Stimulated activated naive CD8-positive, alpha-beta T cell treated with anti-CD3 and anti-CD28 coated beads, Interleukin-15, amount 100 ng/mL, for 72 hours (primary cell): ENCODE measurements at regions not wholly inside any gene's neighbourhood (a gene's known extent, or its start where the extent isn't known, plus 50 kb on each side); places are given as distances from the start of the nearest gene placed in this dataset.

ENCODE experiments used
- ATAC-seq: fragments of 150-1000 bp; cut with Tn5 transposase; 2 replicates; pipeline ENCODE4 v1.10.0; 2021; ENCODE audit warnings: mild to moderate bottlenecking, moderate library complexity
- DNase-seq, 2 donors: peaks; one replicate each; pipeline ENCODE4 v3.0.0; 2021 to 2022
- H3K27ac Mint-ChIP-seq, 2 donors: one replicate each; pipeline ENCODE4 v1.8.0; 2022; ENCODE audit warnings: mild to moderate bottlenecking in 2 of 2, mixed read lengths in 2 of 2, moderate library complexity in 2 of 2
- H3K27me3 Mint-ChIP-seq: one replicate; pipeline ENCODE4 v1.8.0; 2022; ENCODE audit warnings: mixed read lengths
- H3K4me1 Mint-ChIP-seq: one replicate; pipeline ENCODE4 v1.8.0; 2022; ENCODE audit warnings: mild to moderate bottlenecking, mixed read lengths
- H3K4me3 Mint-ChIP-seq, 2 donors: one replicate each; pipeline ENCODE4 v1.8.0; 2022; ENCODE audit warnings: mild to moderate bottlenecking in 2 of 2, mixed read lengths in 2 of 2, moderate library complexity in 1 of 2
- H3K9me3 Mint-ChIP-seq, 2 donors: one replicate each; pipeline ENCODE4 v1.8.0; 2022; ENCODE audit warnings: mixed read lengths in 2 of 2

- Mint-ChIP-seq H3K4me1 (no peaks in the 10 kb centered on the region), H3K9me3 (peaks cover 0 to 7% of the 10 kb centered on the region in 2 donors), H3K4me3 (no peak overlapping the region), H3K27me3 (peaks cover 9% of the 10 kb centered on the region), H3K27ac (no peak overlapping the region)
- no peak for ATAC-seq
- DNase-seq: no peak
Observed at GRCh38 chr10:120960725-120961124, 109.6 kb downstream of the WDR11 start.

GRCh38 chr10:120961795-120962755 is 110.9 kb downstream of the WDR11 start:
- ATAC-seq (no peak), DNase-seq (no peak)
- H3K4me3 Mint-ChIP-seq: no peak overlapping the region
- H3K27ac Mint-ChIP-seq: no peak overlapping the region
- H3K27me3 Mint-ChIP-seq: peaks cover 9% of the 10 kb centered on the region
- H3K9me3 Mint-ChIP-seq: peaks cover 0 to 5% of the 10 kb centered on the region in 2 donors
- H3K4me1 Mint-ChIP-seq: no peaks in the 10 kb centered on the region

GRCh38 chr10:120962756-120963593 is 111.8 kb downstream of the WDR11 start:
- H3K4me3 Mint-ChIP-seq: no peak overlapping the region
- no peaks in the 10 kb centered on the region for H3K9me3 Mint-ChIP-seq
- peaks cover 9% of the 10 kb centered on the region for H3K27me3 Mint-ChIP-seq
- H3K4me1 Mint-ChIP-seq: no peaks in the 10 kb centered on the region
- DNase-seq: no peak
- ATAC-seq: peak; percentile 28
- H3K27ac Mint-ChIP-seq: no peak overlapping the region

GRCh38 chr10:120963594-120964220 is 112.5 kb downstream of the WDR11 start:
- H3K4me1 Mint-ChIP-seq: no peaks in the 10 kb centered on the region
- peaks cover 9% of the 10 kb centered on the region for H3K27me3 Mint-ChIP-seq
- H3K4me3 Mint-ChIP-seq: no peak overlapping the region
- H3K9me3 Mint-ChIP-seq: peaks cover 0 to under 1% of the 10 kb centered on the region in 2 donors
- DNase-seq (no peak), ATAC-seq (no peak)
- H3K27ac Mint-ChIP-seq: no peak overlapping the region

- Mint-ChIP-seq H3K27me3 (peaks cover 14% of the 10 kb centered on the region), H3K4me3 (no peak overlapping the region), H3K27ac (no peak overlapping the region), H3K9me3 (peaks cover 0 to 8% of the 10 kb centered on the region in 2 donors), H3K4me1 (peaks cover 7% of the 10 kb centered on the region)
- ATAC-seq: no peak
- DNase-seq: no peak
Observed at GRCh38 chr10:120966657-120967045, 115.5 kb downstream of the WDR11 start.

- H3K4me3 Mint-ChIP-seq: no peak overlapping the region
- peaks cover 3 to 12% of the 10 kb centered on the region in 2 donors for H3K9me3 Mint-ChIP-seq
- no peak overlapping the region for H3K27ac Mint-ChIP-seq
- peaks cover 21% of the 10 kb centered on the region for H3K27me3 Mint-ChIP-seq
- ATAC-seq: peak; percentile 78
- DNase-seq: no peak
- H3K4me1 Mint-ChIP-seq: peaks cover 7% of the 10 kb centered on the region
Observed at GRCh38 chr10:120969219-120969645, 118.1 kb downstream of the WDR11 start.

- no peak for DNase-seq
- H3K4me1 Mint-ChIP-seq: peaks cover 7% of the 10 kb centered on the region
- peaks cover 11 to 20% of the 10 kb centered on the region in 2 donors for H3K9me3 Mint-ChIP-seq
- H3K27ac Mint-ChIP-seq: no peak overlapping the region
- H3K27me3 Mint-ChIP-seq: peaks cover 35% of the 10 kb centered on the region
- no peak for ATAC-seq
- H3K4me3 Mint-ChIP-seq: no peak overlapping the region
Observed at GRCh38 chr10:120970595-120971529, 119.7 kb downstream of the WDR11 start.

- peaks cover 43% of the 10 kb centered on the region for H3K27me3 Mint-ChIP-seq
Observed at GRCh38 chr10:120971671-120972070, 120.5 kb downstream of the WDR11 start.

GRCh38 chr10:120972259-120972658 is 121.1 kb downstream of the WDR11 start:
- no peak for ATAC-seq
- Mint-ChIP-seq H3K27ac (no peak overlapping the region), H3K4me3 (no peak overlapping the region), H3K27me3 (peaks cover 49% of the 10 kb centered on the region), H3K9me3 (peaks cover 11 to 20% of the 10 kb centered on the region in 2 donors), H3K4me1 (peaks cover 7% of the 10 kb centered on the region)
- DNase-seq: no peak

More at GRCh38 chr10:120971671-120972070, 120.5 kb downstream of the WDR11 start:
- no peak for ATAC-seq
- DNase-seq: no peak
- Mint-ChIP-seq H3K4me3 (no peak overlapping the region), H3K27ac (peak overlapping the region in 1 of 2 donors; percentile 36), H3K9me3 (peaks cover 11 to 20% of the 10 kb centered on the region in 2 donors), H3K4me1 (peaks cover 7% of the 10 kb centered on the region)

- Mint-ChIP-seq H3K9me3 (peaks cover 11 to 12% of the 10 kb centered on the region in 2 donors), H3K27ac (no peak overlapping the region), H3K27me3 (peaks cover 79% of the 10 kb centered on the region), H3K4me1 (peaks cover 6% of the 10 kb centered on the region), H3K4me3 (no peak overlapping the region)
- DNase-seq (no peak), ATAC-seq (no peak)
Observed at GRCh38 chr10:120975072-120975867, 124.1 kb downstream of the WDR11 start.

- Mint-ChIP-seq H3K4me3 (no peak overlapping the region), H3K4me1 (peaks cover 6% of the 10 kb centered on the region), H3K27me3 (peaks cover 85% of the 10 kb centered on the region), H3K27ac (no peak overlapping the region), H3K9me3 (peaks cover 11 to 12% of the 10 kb centered on the region in 2 donors)
- no peak for ATAC-seq
- DNase-seq: no peak
Observed at GRCh38 chr10:120975868-120976225, 124.7 kb downstream of the WDR11 start.

- Mint-ChIP-seq H3K27me3 (peaks cover 93% of the 10 kb centered on the region), H3K4me3 (no peak overlapping the region), H3K4me1 (peaks cover 6% of the 10 kb centered on the region), H3K9me3 (peaks cover 11 to 12% of the 10 kb centered on the region in 2 donors), H3K27ac (no peak overlapping the region)
- ATAC-seq (no peak), DNase-seq (no peak)
Observed at GRCh38 chr10:120977897-120978296, 126.7 kb downstream of the WDR11 start.

- Mint-ChIP-seq H3K27me3 (peaks cover 98% of the 10 kb centered on the region), H3K27ac (no peak overlapping the region)
- DNase-seq: no peak
Observed at GRCh38 chr10:120978589-120979252, 127.6 kb downstream of the WDR11 start.

More at GRCh38 chr10:120978589-120979252, 127.6 kb downstream of the WDR11 start:
- peak; percentile 4 for ATAC-seq
- H3K4me1 Mint-ChIP-seq: peaks cover 6% of the 10 kb centered on the region
- no peak overlapping the region for H3K4me3 Mint-ChIP-seq
- peaks cover 11 to 12% of the 10 kb centered on the region in 2 donors for H3K9me3 Mint-ChIP-seq
